Activated naive CD8-positive, alpha-beta T cell treated with anti-CD3 and anti-CD28 coated beads for 36 hours (primary cell): ENCODE measurements at regions not wholly inside any gene's neighbourhood (a gene's known extent, or its start where the extent isn't known, plus 50 kb on each side); places are given as distances from the start of the nearest gene placed in this dataset.

Source experiments
- DNase-seq: peaks from one replicate; pipeline ENCODE4 v3.0.0; 2021
- H3K27ac Mint-ChIP-seq: one replicate; pipeline ENCODE4 v1.8.0; 2022; ENCODE audit warnings: mild to moderate bottlenecking, moderate library complexity, mixed read lengths
- H3K27me3 Mint-ChIP-seq: one replicate; pipeline ENCODE4 v1.8.0; 2022; ENCODE audit warnings: mild to moderate bottlenecking, mixed read lengths
- H3K36me3 Mint-ChIP-seq: one replicate; pipeline ENCODE4 v1.8.0; 2021; ENCODE audit warnings: mild to moderate bottlenecking, mixed read lengths
- H3K4me1 Mint-ChIP-seq: one replicate; pipeline ENCODE4 v1.8.0; 2021; ENCODE audit warnings: mixed read lengths
- H3K4me3 Mint-ChIP-seq: one replicate; pipeline ENCODE4 v1.8.0; 2022; ENCODE audit warnings: mild to moderate bottlenecking, moderate library complexity, mixed read lengths
- H3K9me3 Mint-ChIP-seq: one replicate; pipeline ENCODE4 v1.8.0; 2022; ENCODE audit warnings: mixed read lengths

GRCh38 chr1:101632548-101633272, 364.0 kb downstream of the OLFM3 start:
- no peaks in the 10 kb centered on the region for H3K9me3 Mint-ChIP-seq
- H3K4me3 Mint-ChIP-seq: no peak overlapping the region
- no peak overlapping the region for H3K27ac Mint-ChIP-seq
- no peaks in the 10 kb centered on the region for H3K4me1 Mint-ChIP-seq
- H3K36me3 Mint-ChIP-seq: no peaks in the 10 kb centered on the region
- H3K27me3 Mint-ChIP-seq: no peaks in the 10 kb centered on the region
- no peak for DNase-seq

- Mint-ChIP-seq H3K4me1 (no peaks in the 10 kb centered on the region), H3K9me3 (no peaks in the 10 kb centered on the region), H3K36me3 (no peaks in the 10 kb centered on the region), H3K27ac (no peak overlapping the region), H3K27me3 (no peaks in the 10 kb centered on the region), H3K4me3 (no peak overlapping the region)
- DNase-seq: no peak
Observed at GRCh38 chr1:101645810-101646209, 350.9 kb downstream of the OLFM3 start.

GRCh38 chr1:101652484-101652883, 344.2 kb downstream of the OLFM3 start:
- no peaks in the 10 kb centered on the region for H3K4me1 Mint-ChIP-seq
- H3K27me3 Mint-ChIP-seq: peaks cover 8% of the 10 kb centered on the region
- peaks cover 10% of the 10 kb centered on the region for H3K9me3 Mint-ChIP-seq
- no peak overlapping the region for H3K27ac Mint-ChIP-seq
- no peaks in the 10 kb centered on the region for H3K36me3 Mint-ChIP-seq
- no peak overlapping the region for H3K4me3 Mint-ChIP-seq
- no peak for DNase-seq

GRCh38 chr1:101653482-101653946, 343.2 kb downstream of the OLFM3 start:
- DNase-seq: no peak
- H3K9me3 Mint-ChIP-seq: peaks cover 10% of the 10 kb centered on the region
- peaks cover 8% of the 10 kb centered on the region for H3K27me3 Mint-ChIP-seq
- no peaks in the 10 kb centered on the region for H3K36me3 Mint-ChIP-seq
- H3K4me1 Mint-ChIP-seq: no peaks in the 10 kb centered on the region
- no peak overlapping the region for H3K4me3 Mint-ChIP-seq
- no peak overlapping the region for H3K27ac Mint-ChIP-seq

GRCh38 chr1:101664726-101665125, 332.0 kb downstream of the OLFM3 start:
- Mint-ChIP-seq H3K9me3 (peaks cover 13% of the 10 kb centered on the region), H3K4me1 (no peaks in the 10 kb centered on the region), H3K27me3 (no peaks in the 10 kb centered on the region), H3K36me3 (peaks cover 1% of the 10 kb centered on the region), H3K27ac (no peak overlapping the region), H3K4me3 (no peak overlapping the region)
- DNase-seq: no peak

- H3K27ac Mint-ChIP-seq: no peak overlapping the region
- H3K4me3 Mint-ChIP-seq: no peak overlapping the region
- no peaks in the 10 kb centered on the region for H3K4me1 Mint-ChIP-seq
- peaks cover 4% of the 10 kb centered on the region for H3K9me3 Mint-ChIP-seq
- peaks cover 1% of the 10 kb centered on the region for H3K36me3 Mint-ChIP-seq
- no peaks in the 10 kb centered on the region for H3K27me3 Mint-ChIP-seq
- no peak for DNase-seq
Observed at GRCh38 chr1:101667761-101668160, 329.0 kb downstream of the OLFM3 start.

- no peak for DNase-seq
- H3K27me3 Mint-ChIP-seq: no peaks in the 10 kb centered on the region
Observed at GRCh38 chr1:101683136-101683535, 313.6 kb downstream of the OLFM3 start.

GRCh38 chr1:101683561-101683960, 313.2 kb downstream of the OLFM3 start:
- Mint-ChIP-seq H3K4me1 (no peaks in the 10 kb centered on the region), H3K9me3 (no peaks in the 10 kb centered on the region)

More at GRCh38 chr1:101683136-101683535, 313.6 kb downstream of the OLFM3 start:
- Mint-ChIP-seq H3K36me3 (no peaks in the 10 kb centered on the region), H3K27ac (no peak overlapping the region), H3K4me1 (no peaks in the 10 kb centered on the region), H3K9me3 (no peaks in the 10 kb centered on the region), H3K4me3 (no peak overlapping the region)

GRCh38 chr1:101697072-101697471, 299.7 kb downstream of the OLFM3 start:
- Mint-ChIP-seq H3K36me3 (no peaks in the 10 kb centered on the region), H3K27ac (no peak overlapping the region), H3K4me1 (no peaks in the 10 kb centered on the region), H3K4me3 (no peak overlapping the region), H3K9me3 (no peaks in the 10 kb centered on the region), H3K27me3 (no peaks in the 10 kb centered on the region)
- no peak for DNase-seq

More at GRCh38 chr1:101683561-101683960, 313.2 kb downstream of the OLFM3 start:
- Mint-ChIP-seq H3K36me3 (no peaks in the 10 kb centered on the region), H3K27me3 (no peaks in the 10 kb centered on the region), H3K27ac (no peak overlapping the region), H3K4me3 (no peak overlapping the region)
- DNase-seq: no peak

- Mint-ChIP-seq H3K4me3 (no peak overlapping the region), H3K36me3 (no peaks in the 10 kb centered on the region), H3K9me3 (no peaks in the 10 kb centered on the region), H3K27ac (no peak overlapping the region), H3K27me3 (no peaks in the 10 kb centered on the region), H3K4me1 (no peaks in the 10 kb centered on the region)
- DNase-seq: no peak
Observed at GRCh38 chr1:101698681-101699080, 298.0 kb downstream of the OLFM3 start.

GRCh38 chr1:101704895-101705294, 291.8 kb downstream of the OLFM3 start:
- H3K4me1 Mint-ChIP-seq: no peaks in the 10 kb centered on the region
- H3K27ac Mint-ChIP-seq: no peak overlapping the region
- no peak overlapping the region for H3K4me3 Mint-ChIP-seq
- H3K36me3 Mint-ChIP-seq: no peaks in the 10 kb centered on the region
- DNase-seq: no peak
- H3K27me3 Mint-ChIP-seq: peaks cover 3% of the 10 kb centered on the region
- H3K9me3 Mint-ChIP-seq: no peaks in the 10 kb centered on the region

GRCh38 chr1:101706366-101706765, 290.4 kb downstream of the OLFM3 start:
- DNase-seq: no peak
- Mint-ChIP-seq H3K27me3 (peaks cover 3% of the 10 kb centered on the region), H3K4me1 (no peaks in the 10 kb centered on the region), H3K4me3 (no peak overlapping the region), H3K9me3 (no peaks in the 10 kb centered on the region), H3K27ac (no peak overlapping the region), H3K36me3 (no peaks in the 10 kb centered on the region)

GRCh38 chr1:101709721-101710120, 287.0 kb downstream of the OLFM3 start:
- H3K4me1 Mint-ChIP-seq: no peaks in the 10 kb centered on the region
- H3K9me3 Mint-ChIP-seq: no peaks in the 10 kb centered on the region
- DNase-seq: no peak
- H3K27ac Mint-ChIP-seq: no peak overlapping the region
- no peaks in the 10 kb centered on the region for H3K36me3 Mint-ChIP-seq
- H3K4me3 Mint-ChIP-seq: no peak overlapping the region
- peaks cover 3% of the 10 kb centered on the region for H3K27me3 Mint-ChIP-seq

- Mint-ChIP-seq H3K27me3 (no peaks in the 10 kb centered on the region), H3K4me3 (no peak overlapping the region), H3K4me1 (no peaks in the 10 kb centered on the region), H3K27ac (no peak overlapping the region), H3K36me3 (no peaks in the 10 kb centered on the region), H3K9me3 (no peaks in the 10 kb centered on the region)
- no peak for DNase-seq
Observed at GRCh38 chr1:101713760-101714159, 283.0 kb downstream of the OLFM3 start.

GRCh38 chr1:101723415-101723814, 273.3 kb downstream of the OLFM3 start:
- Mint-ChIP-seq H3K27me3 (no peaks in the 10 kb centered on the region), H3K4me3 (no peak overlapping the region), H3K27ac (no peak overlapping the region), H3K4me1 (no peaks in the 10 kb centered on the region), H3K36me3 (no peaks in the 10 kb centered on the region), H3K9me3 (no peaks in the 10 kb centered on the region)
- DNase-seq: no peak

GRCh38 chr1:101728029-101728428, 268.7 kb downstream of the OLFM3 start:
- Mint-ChIP-seq H3K27me3 (no peaks in the 10 kb centered on the region), H3K9me3 (no peaks in the 10 kb centered on the region), H3K36me3 (no peaks in the 10 kb centered on the region), H3K27ac (no peak overlapping the region), H3K4me3 (no peak overlapping the region), H3K4me1 (no peaks in the 10 kb centered on the region)
- DNase-seq: no peak
